GM23338 (cell line): ENCODE measurements at regions not wholly inside any gene's neighbourhood (a gene's known extent, or its start where the extent isn't known, plus 50 kb on each side); places are given as distances from the start of the nearest gene placed in this dataset.

Experiments
- ATAC-seq: fragments of 200-7000 bp; cut with Tn5 transposase; 3 replicates; pipeline ENCODE4 v1.9.1; 2020
- DNase-seq: peaks from one replicate; pipeline ENCODE4 v3.0.0-alpha.2; 2015; ENCODE audit warnings: low spot score
- H2AFZ ChIP-seq: fragments of 200-600 bp; sonication (generic); 2 replicates; pipeline ENCODE4 v1.8.0; 2016; ENCODE audit warnings: antibody characterized with exemption, mild to moderate bottlenecking, moderate library complexity
- H3F3A ChIP-seq: fragments of 200-600 bp; sonication (generic); replicated peaks from 2 replicates; pipeline ENCODE4 v1.8.0; 2017; ENCODE audit warnings: antibody characterized with exemption, mixed run types, low read depth
- H3K27ac ChIP-seq: fragments of 200-600 bp; sonication (generic); 2 replicates; pipeline ENCODE4 v1.6.1; 2016; ENCODE audit warnings: low read depth
- H3K27me3 ChIP-seq: fragments of 200-600 bp; sonication (generic); 2 replicates; pipeline ENCODE4 v1.8.0; 2016; ENCODE audit warnings: mild to moderate bottlenecking, mixed run types, moderate library complexity; ENCODE audit not compliant: insufficient read depth
- H3K36me3 ChIP-seq: fragments of 200-600 bp; sonication (generic); 2 replicates; pipeline ENCODE4 v1.8.0; 2016; ENCODE audit warnings: mild to moderate bottlenecking; ENCODE audit not compliant: insufficient read depth
- H3K4me1 ChIP-seq: fragments of 200-600 bp; sonication (generic); 2 replicates; pipeline ENCODE4 v1.8.0; 2016; ENCODE audit warnings: mild to moderate bottlenecking, moderate library complexity; ENCODE audit not compliant: insufficient read depth
- H3K4me2 ChIP-seq: fragments of 200-600 bp; sonication (generic); 2 replicates; pipeline ENCODE4 v1.7.1; 2017; ENCODE audit warnings: mixed run types
- H3K4me3 ChIP-seq: fragments of 200-600 bp; sonication (generic); 2 replicates; pipeline ENCODE4 v1.6.1; 2016; ENCODE audit warnings: mixed run types
- H3K79me2 ChIP-seq: fragments of 200-600 bp; sonication (generic); replicated peaks from 2 replicates; pipeline ENCODE4 v1.8.0; 2017; ENCODE audit warnings: mild to moderate bottlenecking; ENCODE audit not compliant: insufficient read depth
- H3K9me2 ChIP-seq: fragments of 200-600 bp; sonication (generic); 2 replicates; pipeline ENCODE4 v1.8.0; 2017; ENCODE audit not compliant: insufficient read depth
- H4K20me1 ChIP-seq: fragments of 200-600 bp; sonication (generic); replicated peaks from 2 replicates; pipeline ENCODE4 v1.8.0; 2017; ENCODE audit warnings: mild to moderate bottlenecking; ENCODE audit not compliant: insufficient read depth
- H3K27ac Mint-ChIP-seq: 2 replicates; pipeline ENCODE4 v1.8.0; 2020; ENCODE audit warnings: inconsistent platforms, mild to moderate bottlenecking, moderate library complexity, mixed read lengths
- H3K27me3 Mint-ChIP-seq: 3 replicates; pipeline ENCODE4 v1.8.0; 2022; ENCODE audit warnings: low read depth, mild to moderate bottlenecking, moderate library complexity, mixed read lengths, inconsistent platforms; ENCODE audit not compliant: insufficient read depth, poor library complexity
- H3K36me3 Mint-ChIP-seq: 3 replicates; pipeline ENCODE4 v1.8.0; 2021; ENCODE audit warnings: low read depth, mild to moderate bottlenecking, inconsistent platforms, moderate library complexity, mixed read lengths
- H3K4me1 Mint-ChIP-seq: 3 replicates; pipeline ENCODE4 v1.8.0; 2020; ENCODE audit warnings: mild to moderate bottlenecking, inconsistent platforms, mixed read lengths
- H3K4me3 Mint-ChIP-seq: 3 replicates; pipeline ENCODE4 v1.8.0; 2021; ENCODE audit warnings: moderate library complexity, mild to moderate bottlenecking, inconsistent platforms, mixed read lengths
- H3K9me3 Mint-ChIP-seq: 3 replicates; pipeline ENCODE4 v1.8.0; 2020; ENCODE audit warnings: moderate library complexity, mild to moderate bottlenecking, inconsistent platforms, mixed read lengths
- CREB1 ChIP-seq: fragments of 250-450 bp; sonication (Bioruptor Pico); IDR thresholded peaks from 2 replicates; pipeline ENCODE4 v1.5.0; 2020; ENCODE audit warnings: low read depth, mild to moderate bottlenecking, moderate library complexity
- EZH2 ChIP-seq: fragments of 200-600 bp; sonication (generic); IDR thresholded peaks from one replicate; pipeline ENCODE4 v1.8.0; 2017; ENCODE audit warnings: antibody characterized with exemption, mild to moderate bottlenecking, low read depth; ENCODE audit not compliant: unreplicated experiment
- EZH2phosphoT487 ChIP-seq: fragments of 200-600 bp; sonication (generic); IDR thresholded peaks from one replicate; pipeline ENCODE4 v1.8.1; 2018; ENCODE audit warnings: antibody characterized with exemption; ENCODE audit not compliant: unreplicated experiment
- JUNB ChIP-seq: IDR thresholded peaks from one replicate; pipeline ENCODE4 v1.6.1; 2016; ENCODE audit warnings: antibody characterized with exemption; ENCODE audit not compliant: unreplicated experiment
- NANOG ChIP-seq: IDR thresholded peaks from 2 replicates; pipeline ENCODE4 v1.6.1; 2016; ENCODE audit warnings: antibody characterized with exemption, borderline replicate concordance
- POLR2AphosphoS5 ChIP-seq: IDR thresholded peaks from 2 replicates; pipeline ENCODE4 v1.6.1; 2016; ENCODE audit warnings: antibody characterized with exemption, low read depth
- STAT1 ChIP-seq: IDR thresholded peaks from one replicate; pipeline ENCODE4 v1.6.1; 2016; ENCODE audit warnings: antibody characterized with exemption; ENCODE audit not compliant: unreplicated experiment
- ZNF114 ChIP-seq: fragments of 250-450 bp; sonication (Bioruptor Pico); IDR thresholded peaks from 2 replicates; pipeline ENCODE4 v1.5.0; 2020; ENCODE audit warnings: mild to moderate bottlenecking, moderate library complexity
- ZNF331 ChIP-seq: fragments of 250-450 bp; sonication (Bioruptor Pico); IDR thresholded peaks from 2 replicates; pipeline ENCODE4 v1.5.0; 2020; ENCODE audit warnings: low read depth, mild to moderate bottlenecking, moderate library complexity
- TF ChIP-seq, protein P1 (sequence below): IDR thresholded peaks from one replicate; pipeline ENCODE4 v1.6.1; 2018; ENCODE audit warnings: antibody characterized with exemption; ENCODE audit not compliant: unreplicated experiment
- TF ChIP-seq, protein P2 (sequence below): fragments of 250-450 bp; sonication (Bioruptor Pico); IDR thresholded peaks from 2 replicates; pipeline ENCODE4 v1.5.0; 2020; ENCODE audit warnings: mild to moderate bottlenecking, moderate library complexity
- TF ChIP-seq, protein P3 (sequence below), 2 experiments: fragments of 200-600 bp in 1 of 2; sonication (generic) in 1 of 2; conservative IDR thresholded peaks; 2 replicates each; pipeline versions ENCODE4 v1.5.1 to v1.6.1; 2016 to 2017; ENCODE audit warnings: antibody characterized with exemption in 2 of 2, low read depth in 2 of 2, mild to moderate bottlenecking in 2 of 2, moderate library complexity in 1 of 2
- TF ChIP-seq, protein P4 (sequence below): IDR thresholded peaks from 2 replicates; pipeline ENCODE4 v1.6.1; 2016; ENCODE audit warnings: antibody characterized with exemption

DNA sequence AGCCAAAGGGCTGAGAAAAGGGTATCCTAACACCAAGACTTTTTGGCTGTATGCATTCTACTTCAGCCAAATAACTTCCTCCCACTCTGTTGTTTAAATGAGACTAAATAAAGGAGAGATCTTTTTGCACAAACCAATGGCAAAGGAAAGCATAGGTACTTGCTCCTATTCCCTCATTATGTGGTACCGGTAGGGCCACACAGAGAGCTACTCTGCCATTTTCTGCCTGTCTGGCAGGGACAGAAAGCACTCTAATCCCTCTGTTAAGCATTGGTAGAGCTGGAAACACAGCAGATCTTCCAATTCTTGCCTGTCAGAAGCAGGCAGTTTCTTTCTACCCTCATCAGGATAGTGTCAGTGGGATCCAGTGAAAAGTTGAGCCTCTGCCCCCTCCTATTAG, 918.3 kb upstream of the TMEFF2 start:
- DNase-seq (no peak), ATAC-seq (peak; percentile 52; the same call in 2 of the 3 replicates)
- Mint-ChIP-seq H3K36me3 (no peaks in the 10 kb centered on the region), H3K27ac (0 out of 2 replicates have a peak overlapping the region, but pooled peaks have one; percentile 83), H3K4me3 (no peak overlapping the region), H3K9me3 (no peaks in the 10 kb centered on the region), H3K4me1 (no peaks in the 10 kb centered on the region), H3K27me3 (no peaks in the 10 kb centered on the region)
- Histone ChIP-seq H3K27ac (no peak overlapping the region), H3K4me2 (no peak overlapping the region), H3K4me1 (no peaks in the 10 kb centered on the region), H3K79me2 (no peaks in the 10 kb centered on the region), H3F3A (no peaks in the 10 kb centered on the region), H3K9me2 (no peaks in the 10 kb centered on the region), H3K4me3 (no peak overlapping the region), H4K20me1 (no peaks in the 10 kb centered on the region), H3K36me3 (no peaks in the 10 kb centered on the region), H2AFZ (no peak overlapping the region; the same call in 1 of the 2 replicates), H3K27me3 (no peaks in the 10 kb centered on the region)
- TF ChIP-seq STAT1, result no peak
- TF ChIP-seq, protein P1, sequence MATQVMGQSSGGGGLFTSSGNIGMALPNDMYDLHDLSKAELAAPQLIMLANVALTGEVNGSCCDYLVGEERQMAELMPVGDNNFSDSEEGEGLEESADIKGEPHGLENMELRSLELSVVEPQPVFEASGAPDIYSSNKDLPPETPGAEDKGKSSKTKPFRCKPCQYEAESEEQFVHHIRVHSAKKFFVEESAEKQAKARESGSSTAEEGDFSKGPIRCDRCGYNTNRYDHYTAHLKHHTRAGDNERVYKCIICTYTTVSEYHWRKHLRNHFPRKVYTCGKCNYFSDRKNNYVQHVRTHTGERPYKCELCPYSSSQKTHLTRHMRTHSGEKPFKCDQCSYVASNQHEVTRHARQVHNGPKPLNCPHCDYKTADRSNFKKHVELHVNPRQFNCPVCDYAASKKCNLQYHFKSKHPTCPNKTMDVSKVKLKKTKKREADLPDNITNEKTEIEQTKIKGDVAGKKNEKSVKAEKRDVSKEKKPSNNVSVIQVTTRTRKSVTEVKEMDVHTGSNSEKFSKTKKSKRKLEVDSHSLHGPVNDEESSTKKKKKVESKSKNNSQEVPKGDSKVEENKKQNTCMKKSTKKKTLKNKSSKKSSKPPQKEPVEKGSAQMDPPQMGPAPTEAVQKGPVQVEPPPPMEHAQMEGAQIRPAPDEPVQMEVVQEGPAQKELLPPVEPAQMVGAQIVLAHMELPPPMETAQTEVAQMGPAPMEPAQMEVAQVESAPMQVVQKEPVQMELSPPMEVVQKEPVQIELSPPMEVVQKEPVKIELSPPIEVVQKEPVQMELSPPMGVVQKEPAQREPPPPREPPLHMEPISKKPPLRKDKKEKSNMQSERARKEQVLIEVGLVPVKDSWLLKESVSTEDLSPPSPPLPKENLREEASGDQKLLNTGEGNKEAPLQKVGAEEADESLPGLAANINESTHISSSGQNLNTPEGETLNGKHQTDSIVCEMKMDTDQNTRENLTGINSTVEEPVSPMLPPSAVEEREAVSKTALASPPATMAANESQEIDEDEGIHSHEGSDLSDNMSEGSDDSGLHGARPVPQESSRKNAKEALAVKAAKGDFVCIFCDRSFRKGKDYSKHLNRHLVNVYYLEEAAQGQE, result no peak
- no peak for TF ChIP-seq EZH2
- TF ChIP-seq, protein P2, sequence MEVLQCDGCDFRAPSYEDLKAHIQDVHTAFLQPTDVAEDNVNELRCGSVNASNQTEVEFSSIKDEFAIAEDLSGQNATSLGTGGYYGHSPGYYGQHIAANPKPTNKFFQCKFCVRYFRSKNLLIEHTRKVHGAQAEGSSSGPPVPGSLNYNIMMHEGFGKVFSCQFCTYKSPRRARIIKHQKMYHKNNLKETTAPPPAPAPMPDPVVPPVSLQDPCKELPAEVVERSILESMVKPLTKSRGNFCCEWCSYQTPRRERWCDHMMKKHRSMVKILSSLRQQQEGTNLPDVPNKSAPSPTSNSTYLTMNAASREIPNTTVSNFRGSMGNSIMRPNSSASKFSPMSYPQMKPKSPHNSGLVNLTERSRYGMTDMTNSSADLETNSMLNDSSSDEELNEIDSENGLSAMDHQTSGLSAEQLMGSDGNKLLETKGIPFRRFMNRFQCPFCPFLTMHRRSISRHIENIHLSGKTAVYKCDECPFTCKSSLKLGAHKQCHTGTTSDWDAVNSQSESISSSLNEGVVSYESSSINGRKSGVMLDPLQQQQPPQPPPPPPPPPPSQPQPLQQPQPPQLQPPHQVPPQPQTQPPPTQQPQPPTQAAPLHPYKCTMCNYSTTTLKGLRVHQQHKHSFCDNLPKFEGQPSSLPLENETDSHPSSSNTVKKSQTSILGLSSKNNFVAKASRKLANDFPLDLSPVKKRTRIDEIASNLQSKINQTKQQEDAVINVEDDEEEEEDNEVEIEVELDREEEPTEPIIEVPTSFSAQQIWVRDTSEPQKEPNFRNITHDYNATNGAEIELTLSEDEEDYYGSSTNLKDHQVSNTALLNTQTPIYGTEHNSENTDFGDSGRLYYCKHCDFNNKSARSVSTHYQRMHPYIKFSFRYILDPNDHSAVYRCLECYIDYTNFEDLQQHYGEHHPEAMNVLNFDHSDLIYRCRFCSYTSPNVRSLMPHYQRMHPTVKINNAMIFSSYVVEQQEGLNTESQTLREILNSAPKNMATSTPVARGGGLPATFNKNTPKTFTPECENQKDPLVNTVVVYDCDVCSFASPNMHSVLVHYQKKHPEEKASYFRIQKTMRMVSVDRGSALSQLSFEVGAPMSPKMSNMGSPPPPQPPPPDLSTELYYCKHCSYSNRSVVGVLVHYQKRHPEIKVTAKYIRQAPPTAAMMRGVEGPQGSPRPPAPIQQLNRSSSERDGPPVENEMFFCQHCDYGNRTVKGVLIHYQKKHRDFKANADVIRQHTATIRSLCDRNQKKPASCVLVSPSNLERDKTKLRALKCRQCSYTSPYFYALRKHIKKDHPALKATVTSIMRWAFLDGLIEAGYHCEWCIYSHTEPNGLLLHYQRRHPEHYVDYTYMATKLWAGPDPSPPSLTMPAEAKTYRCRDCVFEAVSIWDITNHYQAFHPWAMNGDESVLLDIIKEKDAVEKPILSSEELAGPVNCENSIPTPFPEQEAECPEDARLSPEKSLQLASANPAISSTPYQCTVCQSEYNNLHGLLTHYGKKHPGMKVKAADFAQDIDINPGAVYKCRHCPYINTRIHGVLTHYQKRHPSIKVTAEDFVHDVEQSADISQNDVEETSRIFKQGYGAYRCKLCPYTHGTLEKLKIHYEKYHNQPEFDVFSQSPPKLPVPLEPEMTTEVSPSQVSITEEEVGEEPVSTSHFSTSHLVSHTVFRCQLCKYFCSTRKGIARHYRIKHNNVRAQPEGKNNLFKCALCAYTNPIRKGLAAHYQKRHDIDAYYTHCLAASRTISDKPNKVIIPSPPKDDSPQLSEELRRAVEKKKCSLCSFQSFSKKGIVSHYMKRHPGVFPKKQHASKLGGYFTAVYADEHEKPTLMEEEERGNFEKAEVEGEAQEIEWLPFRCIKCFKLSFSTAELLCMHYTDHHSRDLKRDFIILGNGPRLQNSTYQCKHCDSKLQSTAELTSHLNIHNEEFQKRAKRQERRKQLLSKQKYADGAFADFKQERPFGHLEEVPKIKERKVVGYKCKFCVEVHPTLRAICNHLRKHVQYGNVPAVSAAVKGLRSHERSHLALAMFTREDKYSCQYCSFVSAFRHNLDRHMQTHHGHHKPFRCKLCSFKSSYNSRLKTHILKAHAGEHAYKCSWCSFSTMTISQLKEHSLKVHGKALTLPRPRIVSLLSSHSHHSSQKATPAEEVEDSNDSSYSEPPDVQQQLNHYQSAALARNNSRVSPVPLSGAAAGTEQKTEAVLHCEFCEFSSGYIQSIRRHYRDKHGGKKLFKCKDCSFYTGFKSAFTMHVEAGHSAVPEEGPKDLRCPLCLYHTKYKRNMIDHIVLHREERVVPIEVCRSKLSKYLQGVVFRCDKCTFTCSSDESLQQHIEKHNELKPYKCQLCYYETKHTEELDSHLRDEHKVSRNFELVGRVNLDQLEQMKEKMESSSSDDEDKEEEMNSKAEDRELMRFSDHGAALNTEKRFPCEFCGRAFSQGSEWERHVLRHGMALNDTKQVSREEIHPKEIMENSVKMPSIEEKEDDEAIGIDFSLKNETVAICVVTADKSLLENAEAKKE (CRISPR knock-in tag), result no peak
- TF ChIP-seq, protein P3, sequence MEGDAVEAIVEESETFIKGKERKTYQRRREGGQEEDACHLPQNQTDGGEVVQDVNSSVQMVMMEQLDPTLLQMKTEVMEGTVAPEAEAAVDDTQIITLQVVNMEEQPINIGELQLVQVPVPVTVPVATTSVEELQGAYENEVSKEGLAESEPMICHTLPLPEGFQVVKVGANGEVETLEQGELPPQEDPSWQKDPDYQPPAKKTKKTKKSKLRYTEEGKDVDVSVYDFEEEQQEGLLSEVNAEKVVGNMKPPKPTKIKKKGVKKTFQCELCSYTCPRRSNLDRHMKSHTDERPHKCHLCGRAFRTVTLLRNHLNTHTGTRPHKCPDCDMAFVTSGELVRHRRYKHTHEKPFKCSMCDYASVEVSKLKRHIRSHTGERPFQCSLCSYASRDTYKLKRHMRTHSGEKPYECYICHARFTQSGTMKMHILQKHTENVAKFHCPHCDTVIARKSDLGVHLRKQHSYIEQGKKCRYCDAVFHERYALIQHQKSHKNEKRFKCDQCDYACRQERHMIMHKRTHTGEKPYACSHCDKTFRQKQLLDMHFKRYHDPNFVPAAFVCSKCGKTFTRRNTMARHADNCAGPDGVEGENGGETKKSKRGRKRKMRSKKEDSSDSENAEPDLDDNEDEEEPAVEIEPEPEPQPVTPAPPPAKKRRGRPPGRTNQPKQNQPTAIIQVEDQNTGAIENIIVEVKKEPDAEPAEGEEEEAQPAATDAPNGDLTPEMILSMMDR (conservative IDR thresholded peaks at IDR 0.05; ENCODE audit: low read depth in 2 of 2), result no peak
- TF ChIP-seq JUNB, result no peak
- no peak for TF ChIP-seq NANOG
- TF ChIP-seq POLR2AphosphoS5, result no peak
- TF ChIP-seq ZNF114, result no peak
- TF ChIP-seq EZH2phosphoT487, result no peak
- no peak for TF ChIP-seq CREB1 (CRISPR knock-in tag)
- TF ChIP-seq ZNF331 (CRISPR knock-in tag), result no peak
- TF ChIP-seq, protein P4, sequence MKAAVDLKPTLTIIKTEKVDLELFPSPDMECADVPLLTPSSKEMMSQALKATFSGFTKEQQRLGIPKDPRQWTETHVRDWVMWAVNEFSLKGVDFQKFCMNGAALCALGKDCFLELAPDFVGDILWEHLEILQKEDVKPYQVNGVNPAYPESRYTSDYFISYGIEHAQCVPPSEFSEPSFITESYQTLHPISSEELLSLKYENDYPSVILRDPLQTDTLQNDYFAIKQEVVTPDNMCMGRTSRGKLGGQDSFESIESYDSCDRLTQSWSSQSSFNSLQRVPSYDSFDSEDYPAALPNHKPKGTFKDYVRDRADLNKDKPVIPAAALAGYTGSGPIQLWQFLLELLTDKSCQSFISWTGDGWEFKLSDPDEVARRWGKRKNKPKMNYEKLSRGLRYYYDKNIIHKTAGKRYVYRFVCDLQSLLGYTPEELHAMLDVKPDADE, result no peak
